ENCODE measurements at regions not wholly inside any gene's neighbourhood (a gene's known extent, or its start where the extent isn't known, plus 50 kb on each side); places are given as distances from the start of the nearest gene placed in this dataset.
A peak's percentile ranks its signal among the peaks of the same experiment; 100 is the strongest.
"Not testable (repeated sequence)": the region's sequence is repeated elsewhere in the genome, so short reads cannot be mapped to it uniquely, and the experiment has no call there.

DNA sequence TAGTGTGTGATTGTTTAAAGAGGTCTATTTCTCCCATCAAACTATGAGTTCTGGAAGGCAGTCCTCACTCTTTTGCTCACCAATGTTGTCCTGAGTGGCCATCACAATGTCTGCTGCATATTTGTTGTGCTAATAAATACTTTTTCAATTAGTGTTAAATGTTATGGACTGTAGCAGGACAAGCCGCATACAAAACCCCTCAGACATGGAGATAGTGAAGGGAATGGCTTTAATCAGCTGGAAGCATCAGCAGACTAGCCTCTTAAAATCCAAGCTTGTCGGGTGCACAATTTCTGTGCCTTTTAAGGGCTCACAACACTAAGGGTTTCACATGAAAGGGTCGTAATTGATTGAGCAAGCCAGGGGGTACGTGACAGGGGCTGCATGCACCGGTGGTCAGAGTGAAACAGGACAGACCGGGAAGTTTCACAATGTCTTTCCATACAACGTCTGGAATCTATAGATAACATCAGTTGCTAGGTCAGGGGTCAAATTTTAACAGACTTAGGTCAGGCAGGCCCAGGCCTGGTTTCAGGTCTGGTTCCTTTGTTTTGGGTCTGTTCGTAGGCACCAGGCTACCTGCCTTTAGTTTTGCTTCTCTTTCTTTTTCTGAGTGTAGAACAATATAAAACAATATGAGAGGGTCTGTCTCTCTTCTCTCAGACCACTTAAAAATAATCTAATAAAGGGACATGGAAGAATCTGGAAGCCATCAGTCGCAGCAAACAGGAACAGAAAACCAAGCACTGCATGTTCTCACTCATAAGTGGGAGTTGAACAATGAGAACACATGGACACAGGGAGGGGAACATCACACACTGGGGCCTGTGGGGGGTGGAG, 327.6 kb upstream of the HTR1E start:
- peak; percentile 5 for DNase-seq

DNA sequence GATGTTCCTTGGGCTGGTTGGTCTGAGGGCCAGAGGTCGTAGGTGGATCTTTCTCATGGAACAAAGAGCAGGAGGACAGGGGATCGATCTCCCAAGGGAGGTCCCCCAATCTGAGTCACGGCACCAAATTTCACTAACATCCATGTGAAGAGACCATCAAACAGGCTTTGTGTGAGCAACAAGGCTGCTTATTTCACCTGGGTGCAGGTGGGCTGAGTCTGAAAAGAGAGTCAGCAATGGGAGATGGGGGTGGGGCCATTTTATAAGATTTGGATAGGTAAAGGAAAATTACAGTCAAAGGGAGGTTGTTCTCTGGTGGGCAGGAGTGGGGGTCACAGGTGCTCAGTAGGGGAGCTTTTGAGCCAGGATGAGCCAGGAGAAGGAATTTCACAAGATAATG, 334.0 kb upstream of the HTR1E start:
- not testable (repeated sequence) for DNase-seq

DNA sequence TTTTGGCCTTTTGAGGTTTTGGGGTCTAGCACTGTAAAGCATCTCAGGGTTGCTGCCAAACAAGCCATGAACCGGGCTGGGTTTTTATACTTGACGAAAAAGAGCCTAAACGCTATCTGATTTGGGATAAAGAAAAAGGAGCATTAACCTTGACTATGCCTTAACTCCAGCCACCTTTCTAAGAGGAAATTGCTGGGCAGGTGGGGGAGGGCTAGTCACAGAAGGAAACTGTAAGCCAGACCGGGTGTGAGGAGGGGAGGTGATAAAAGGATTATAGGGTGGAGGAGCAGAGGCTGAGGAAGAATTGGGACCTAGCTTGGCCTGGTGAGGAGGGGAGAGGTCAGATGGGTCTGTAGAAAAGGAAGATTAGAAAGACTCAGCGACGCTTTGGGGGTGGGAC, 335.2 kb upstream of the HTR1E start:
- not testable (repeated sequence) for DNase-seq

DNA sequence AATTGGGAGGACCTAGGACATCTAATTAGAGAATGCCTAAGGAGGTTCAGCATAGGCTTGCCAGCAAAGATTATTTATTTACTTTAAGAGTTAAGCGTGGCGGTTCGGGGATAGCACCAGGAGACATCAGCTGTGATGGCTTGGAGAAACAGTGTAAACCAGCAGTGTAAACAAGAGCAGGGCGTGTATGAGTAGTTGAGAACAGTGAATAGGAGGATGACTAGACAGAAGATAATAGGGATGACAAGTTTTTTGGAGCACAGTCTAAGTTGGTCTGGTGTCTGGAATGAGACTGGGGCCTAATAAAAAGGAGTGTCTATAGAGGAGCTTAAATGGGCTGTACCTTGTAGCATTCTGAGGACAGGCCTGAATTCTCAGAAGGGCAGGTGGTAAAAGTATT, 338.4 kb upstream of the HTR1E start:
- DNase-seq = not testable (repeated sequence)

DNA sequence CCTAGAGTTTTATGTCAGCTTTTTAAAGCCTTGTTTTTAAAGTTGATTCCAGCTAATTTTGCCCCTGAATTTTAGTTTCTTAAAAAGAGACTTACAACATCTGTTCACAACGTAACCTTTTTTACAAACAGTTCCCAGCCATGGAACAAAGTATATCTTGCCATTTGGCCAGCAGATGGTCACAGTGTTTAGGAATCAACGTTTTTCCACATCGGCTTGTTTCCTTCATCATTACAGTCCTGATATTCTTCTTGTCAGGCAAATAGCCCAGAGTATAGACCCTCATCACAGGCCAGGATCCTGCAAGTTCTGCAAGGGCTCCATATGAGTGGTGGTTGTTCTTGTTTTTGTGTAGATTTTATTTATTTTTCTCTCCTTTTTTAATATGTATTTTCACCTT, 341.7 kb upstream of the HTR1E start:
- no peak for DNase-seq

DNA sequence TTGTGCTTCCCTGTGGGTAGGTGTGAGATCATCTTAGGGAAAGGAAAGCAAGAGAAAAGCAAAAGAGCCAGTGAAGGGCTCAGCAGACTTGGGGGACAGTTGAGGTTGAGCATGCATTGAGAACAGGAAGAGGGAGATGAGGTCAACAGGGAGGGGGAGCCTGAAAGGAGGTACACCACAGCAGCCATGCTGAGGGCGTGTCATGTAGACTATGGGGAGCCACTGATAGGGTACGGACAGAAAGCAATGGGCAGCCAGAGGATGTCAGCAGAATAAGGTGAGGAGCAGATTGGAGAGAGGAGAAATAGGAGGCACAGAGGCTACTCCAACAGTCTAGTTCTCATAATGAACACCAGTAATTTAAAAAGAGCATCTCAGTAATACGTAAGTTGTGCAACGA, 351.1 kb upstream of the HTR1E start:
- DNase-seq = no peak

DNA sequence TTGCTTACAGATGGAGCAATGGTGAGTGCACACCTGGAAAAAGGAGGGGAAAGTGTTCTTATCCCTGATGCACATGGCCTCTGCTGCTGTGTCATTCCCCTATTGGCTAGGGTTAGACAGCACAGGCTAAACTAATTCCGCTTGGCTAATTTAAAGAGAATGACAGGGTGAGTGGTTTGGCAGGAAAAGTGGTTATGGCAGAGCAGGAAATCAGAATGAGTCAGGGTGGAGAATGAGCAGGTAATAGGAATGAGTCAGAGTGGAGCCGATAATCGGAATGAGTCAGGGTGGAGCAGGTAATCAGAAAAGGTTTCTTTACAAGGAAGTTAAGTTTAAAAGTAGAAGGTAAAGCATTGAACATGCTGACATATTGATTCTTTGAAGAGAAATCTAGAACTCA, 355.5 kb upstream of the HTR1E start:
- no peak for DNase-seq

DNA sequence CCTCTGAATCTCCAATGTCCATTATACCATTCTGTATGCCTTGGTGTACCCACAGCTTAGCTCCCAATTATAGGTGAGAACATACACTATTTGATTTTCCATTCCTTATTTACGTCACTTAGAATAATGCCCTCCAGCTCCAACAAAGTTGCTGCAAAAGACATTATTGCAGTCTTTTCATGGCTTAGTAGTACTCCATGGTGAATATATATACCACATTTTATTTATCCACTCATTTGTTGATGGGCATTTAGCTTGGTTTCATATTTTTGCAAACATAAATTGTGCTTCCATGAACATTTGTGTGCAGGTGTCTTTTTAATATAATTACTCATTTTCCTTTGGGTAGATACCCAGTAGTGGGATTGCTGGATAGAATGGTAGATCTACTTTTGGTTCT, 374.1 kb upstream of the HTR1E start:
- no peak for DNase-seq

DNA sequence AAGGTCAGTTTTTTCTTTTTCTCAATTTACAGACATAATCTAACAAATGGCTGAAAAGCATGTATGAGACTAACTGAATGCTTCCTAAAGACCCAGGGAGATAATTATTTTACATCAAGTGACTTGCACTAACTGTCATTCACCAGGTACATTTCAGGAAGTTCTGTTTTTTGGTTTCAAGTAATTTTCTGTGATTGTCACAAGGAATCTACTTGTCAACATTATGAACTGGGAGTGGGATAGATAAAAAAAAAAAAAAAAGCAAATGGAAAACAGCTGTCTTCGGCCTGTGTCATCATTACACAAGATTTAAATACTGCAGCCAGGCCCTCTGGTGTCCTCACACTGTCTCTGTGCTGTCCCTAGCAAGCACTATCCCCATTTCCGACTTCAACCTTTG, 379.0 kb upstream of the HTR1E start:
- no peak for DNase-seq

DNA sequence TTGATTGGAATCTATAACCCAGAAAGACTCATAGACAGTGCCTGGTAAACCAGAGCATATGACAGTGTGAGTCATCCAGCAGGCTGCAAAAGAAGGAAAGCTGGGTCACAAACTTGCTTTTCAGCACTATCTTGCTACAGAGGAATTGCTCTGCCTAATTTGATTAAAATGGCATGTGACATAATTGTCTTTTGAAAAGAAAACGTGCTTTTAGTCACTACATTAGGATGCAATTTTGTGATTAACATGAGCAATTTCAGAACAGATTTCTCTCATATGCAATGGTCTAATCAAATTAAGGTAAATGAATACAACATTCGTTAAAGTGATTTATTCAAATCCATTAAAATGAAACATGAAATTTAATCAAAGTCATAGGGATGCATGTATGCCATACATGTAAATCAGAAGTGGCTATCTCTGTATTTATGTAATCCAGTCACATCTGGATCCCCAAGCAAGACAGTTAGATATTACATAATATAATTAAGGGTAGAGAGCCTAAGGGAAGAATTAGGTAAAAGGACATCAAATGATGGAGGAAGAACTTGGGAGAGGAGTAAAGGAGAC, 400.0 kb upstream of the HTR1E start:
- no peak for DNase-seq

DNA sequence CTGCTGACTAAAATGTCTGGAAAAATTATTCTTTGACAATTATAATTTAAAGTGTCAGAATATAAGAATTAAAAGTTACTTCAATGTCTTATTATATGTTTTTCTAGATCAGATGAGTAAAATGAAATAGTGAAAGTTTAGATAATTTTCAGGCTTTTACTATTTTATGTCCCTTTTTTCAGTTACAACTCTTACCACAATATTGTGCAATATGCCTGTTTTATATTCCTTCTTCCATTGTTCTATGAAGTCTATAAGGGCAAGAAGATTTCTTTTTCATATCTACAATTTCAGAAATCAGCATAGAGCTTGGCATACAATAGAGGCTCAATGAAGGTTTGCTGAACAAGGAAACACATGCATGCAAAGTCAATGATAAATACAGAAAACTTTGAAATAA, 401.2 kb upstream of the HTR1E start:
- no peak for DNase-seq

DNA sequence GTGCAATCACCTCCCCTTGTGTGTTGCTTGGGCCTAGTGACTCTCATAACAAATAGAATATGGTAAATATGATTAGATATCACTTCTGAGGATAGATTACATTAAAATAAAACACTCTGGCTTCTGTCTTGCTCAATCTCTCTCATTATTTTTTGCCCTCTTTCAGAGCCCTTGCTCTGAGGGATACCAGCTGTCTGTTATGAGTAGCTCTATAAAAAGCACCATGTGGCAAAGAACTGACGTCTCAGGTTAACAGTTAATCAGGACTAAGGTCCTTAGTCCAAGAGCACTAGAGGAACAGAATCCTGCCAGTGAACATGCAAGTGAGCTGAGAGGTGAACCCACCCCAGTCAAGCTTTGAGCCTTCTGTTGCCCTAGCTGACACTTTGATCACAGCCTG, 402.2 kb upstream of the HTR1E start:
- DNase-seq = no peak

DNA sequence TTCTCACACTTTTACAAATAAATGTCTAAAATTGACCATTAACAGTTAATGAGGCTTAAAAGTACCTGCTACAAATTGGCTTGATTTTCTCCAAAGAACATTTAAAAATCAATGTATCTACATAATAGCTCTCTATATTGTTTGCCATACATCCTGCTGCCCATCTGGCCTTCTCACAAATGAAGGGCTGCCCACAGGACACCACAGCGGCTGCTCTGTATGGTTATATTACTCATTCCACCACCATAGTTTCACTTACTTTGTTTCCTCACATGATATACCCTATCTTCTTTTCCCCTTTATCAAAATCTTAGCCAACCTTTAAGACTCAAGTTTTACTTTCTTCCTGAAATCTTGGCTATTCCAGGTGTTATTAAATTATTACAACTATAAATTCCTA, 407.7 kb upstream of the HTR1E start:
- DNase-seq = no peak

DNA sequence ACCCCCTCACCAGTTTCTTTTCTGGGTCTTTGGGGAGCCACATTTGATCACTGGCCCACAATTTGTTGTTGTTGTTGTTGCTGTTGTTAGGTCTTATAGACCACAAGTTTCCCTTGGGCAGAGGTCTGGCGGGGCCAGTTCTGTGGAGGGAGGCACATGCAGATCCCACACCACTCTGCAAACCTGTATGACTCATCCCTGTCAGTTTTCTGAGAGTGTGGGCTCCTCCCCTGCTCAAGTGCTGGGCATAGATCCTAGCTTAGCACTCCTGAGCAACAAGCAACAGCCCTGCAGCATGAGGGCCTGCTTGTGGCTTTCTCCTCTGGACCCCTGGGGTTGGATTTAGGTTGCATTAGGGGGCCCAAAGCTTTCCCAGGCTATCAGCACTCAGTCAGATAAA, 411.1 kb upstream of the HTR1E start:
- no peak for DNase-seq

DNA sequence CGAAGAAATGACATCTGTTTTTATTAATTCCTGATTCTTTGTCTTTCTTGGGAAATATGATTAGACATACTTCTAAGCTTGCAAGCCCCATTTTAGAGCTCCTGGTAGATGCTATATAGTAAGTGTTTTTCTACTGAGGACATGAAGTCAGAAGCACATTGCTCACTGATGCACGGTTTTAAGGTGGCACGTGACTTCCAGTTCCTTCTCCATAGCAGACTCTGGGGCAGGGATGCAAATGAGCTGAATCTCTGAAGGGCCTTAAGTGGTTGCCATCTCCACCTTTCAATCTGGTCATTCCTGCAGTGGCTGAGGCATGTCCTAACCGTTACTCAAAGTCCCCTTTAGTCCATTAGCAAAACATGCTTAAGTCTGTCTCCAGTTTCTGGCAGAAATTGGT, 421.2 kb upstream of the HTR1E start:
- DNase-seq = no peak

DNA sequence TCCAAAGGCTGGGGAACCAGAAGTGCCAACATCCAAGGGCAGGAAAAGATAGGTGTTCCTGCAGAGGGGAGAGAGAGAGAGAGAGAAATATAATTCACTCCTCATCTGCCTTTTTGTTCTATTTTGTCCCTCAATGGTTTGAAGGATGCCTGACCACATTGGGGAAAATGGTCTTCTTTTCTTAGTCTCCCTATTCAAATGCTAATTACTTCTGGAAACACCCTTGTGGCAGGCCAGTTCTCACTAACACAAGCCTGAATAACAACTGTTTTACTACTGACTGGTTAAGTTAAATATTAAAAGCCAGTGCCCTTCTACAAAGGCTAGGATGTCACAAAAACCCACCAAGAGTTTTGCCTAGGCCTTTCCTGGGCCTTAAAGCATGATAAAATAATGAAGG, 425.4 kb upstream of the HTR1E start:
- DNase-seq = peak; percentile 2

DNA sequence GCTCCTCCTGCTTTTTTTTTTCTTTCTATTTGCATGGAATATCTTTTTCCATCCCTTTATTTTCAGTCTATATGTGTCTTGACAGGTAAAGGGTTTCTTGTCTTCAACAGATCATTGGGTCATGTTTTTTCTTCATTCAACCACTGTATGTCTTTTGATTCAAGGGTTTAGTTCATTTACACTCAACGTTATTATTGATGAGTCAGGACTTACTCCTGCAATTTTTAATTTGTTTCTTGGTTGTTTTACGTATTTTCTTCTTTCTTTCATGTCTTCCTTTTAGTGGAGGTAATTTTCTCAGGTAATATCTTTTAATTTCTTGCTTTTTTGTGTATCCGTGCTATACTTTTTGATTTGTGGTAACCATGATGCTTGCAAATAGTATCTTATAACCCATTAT, 429.1 kb upstream of the HTR1E start:
- DNase-seq = no peak

DNA sequence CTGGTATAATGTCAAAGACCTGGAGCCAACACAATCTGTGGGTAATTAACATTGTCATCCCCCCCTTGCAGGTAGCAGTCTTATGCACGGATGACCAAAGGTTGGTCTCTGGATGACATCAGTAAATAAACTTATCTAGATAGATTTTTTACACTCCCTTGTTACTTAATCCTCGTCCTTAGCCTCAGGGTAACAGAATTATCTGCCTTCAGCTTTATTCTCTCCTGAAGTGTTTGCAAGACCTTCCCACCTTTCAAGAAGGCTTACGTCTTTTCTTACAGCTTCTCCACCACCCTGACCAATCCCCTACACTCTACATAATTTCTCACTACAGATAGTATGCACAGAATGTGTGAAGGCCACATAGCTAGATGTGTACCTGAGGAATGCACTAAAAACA, 434.8 kb upstream of the HTR1E start:
- DNase-seq = no peak

DNA sequence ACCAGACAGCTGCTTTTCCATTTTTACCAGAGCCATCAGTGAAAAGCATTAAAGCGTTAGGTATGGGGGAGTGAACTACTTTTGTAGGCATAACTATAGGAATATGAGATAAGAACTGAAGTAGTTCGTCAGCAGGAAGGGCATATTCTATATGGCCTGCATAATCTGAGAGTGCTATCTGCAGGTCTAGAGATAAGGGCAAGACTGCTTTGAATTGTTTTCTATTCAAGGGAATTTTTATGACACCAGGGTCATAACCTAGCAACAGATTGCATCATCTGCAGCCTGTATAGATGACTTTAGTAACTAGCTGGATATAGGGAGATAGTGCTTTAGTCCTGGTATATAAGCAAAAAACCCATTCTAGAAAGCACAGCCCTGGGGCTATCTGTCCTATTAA, 437.3 kb upstream of the HTR1E start:
- no peak for DNase-seq

DNA sequence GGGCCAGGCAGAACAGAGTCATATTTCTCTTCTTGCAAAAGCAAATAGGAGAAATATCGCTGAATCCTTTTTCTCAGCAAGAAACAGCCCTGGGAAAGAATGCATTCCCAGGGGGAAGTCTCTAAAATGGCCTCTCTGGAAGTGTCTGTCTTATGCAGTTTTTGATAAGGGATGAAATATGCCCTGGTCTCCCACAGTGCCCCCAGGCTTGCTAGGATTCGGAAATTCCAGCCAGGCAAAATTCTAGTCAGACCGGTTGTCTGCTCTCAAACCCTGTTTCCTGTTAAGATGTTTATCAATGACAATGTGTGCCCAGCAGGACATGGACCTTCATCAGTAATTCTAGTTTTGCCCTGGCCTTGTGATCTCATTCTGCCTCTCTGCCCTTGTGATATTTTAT, 448.3 kb upstream of the HTR1E start:
- DNase-seq = not testable (repeated sequence)

DNA sequence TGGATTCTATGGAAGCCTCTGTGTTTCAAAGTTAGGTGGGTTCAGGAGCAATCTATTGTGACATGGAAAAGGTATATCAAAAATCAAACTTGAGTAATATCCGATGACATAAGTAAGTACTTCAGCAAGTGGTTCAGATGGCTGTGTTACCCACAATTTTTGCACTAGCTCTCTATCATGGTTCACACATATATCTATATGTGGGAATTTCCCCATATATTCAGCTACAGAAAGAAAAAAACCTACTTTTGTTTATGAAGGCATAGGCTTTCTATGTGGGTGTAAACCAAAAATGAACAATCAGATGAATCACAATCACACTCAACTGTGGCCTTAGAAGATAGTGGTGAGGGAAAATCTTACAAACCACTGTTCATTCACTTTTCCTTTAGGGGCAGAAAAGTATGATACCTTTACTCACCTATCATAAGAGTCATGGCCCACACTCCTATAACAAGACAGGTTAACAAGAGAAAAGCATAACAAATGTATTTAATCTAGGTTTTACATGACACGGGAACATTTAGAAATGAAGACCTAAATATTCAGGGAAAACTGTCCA, 449.6 kb upstream of the HTR1E start:
- DNase-seq = no peak

DNA sequence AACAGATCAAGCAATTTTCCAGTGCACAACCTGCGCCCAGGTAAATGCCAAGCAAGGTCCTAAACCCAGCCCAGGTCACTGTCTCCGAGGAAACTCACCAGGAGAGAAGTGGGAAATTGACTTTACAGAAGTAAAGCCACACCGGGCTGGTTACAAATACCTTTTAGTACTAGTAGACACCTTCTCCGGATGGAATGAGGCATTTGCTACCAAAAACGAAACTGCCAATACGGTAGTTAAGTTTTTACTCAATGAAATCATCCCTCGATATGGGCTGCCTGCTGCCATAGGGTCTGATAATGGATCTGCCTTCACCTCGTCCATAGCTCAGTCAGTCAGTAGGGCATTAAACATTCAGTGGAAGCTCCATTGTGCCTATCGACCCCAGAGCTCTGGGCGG, 459.0 kb upstream of the HTR1E start:
- DNase-seq = not testable (repeated sequence)

DNA sequence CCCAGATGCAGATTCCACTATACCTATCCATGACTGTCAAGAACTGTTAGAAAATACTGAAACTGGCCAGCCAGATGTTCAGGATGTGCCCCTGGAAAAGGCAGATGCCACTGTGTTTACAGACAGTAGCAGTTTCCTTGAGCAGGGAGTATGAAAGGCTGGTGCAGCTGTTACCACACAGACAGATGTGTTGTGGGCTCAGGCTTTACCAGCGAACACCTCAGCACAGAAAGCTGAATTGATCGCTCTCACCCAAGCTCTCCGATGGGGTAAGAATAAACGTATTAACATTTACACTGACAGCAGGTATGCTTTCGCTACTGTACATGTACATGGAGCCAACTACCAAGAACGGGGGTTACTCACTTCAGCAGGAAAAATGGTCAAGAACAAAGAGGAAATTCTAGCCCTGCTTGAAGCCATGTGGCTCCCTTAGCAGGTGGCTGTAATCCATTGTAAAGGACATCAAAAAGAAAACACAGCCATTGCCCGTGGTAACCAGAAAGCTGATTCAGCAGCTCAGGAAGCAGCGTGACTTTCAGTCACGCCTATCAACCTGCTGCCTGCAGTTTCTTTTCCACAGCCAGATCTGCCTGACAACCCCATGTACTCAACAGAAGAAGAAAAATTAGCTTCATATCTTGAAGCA, 459.7 kb upstream of the HTR1E start:
- DNase-seq = peak; percentile 57
